ENCODE measurements at regions not wholly inside any gene's neighbourhood (a gene's known extent, or its start where the extent isn't known, plus 50 kb on each side); places are given as distances from the start of the nearest gene placed in this dataset.

GRCh38 chr15:87151202-87151748 lies 1071.6 kb downstream of the AGBL1 start:
- CTCF ChIA-PET (ENCODE audit: partially characterized antibody): interaction anchor here (0.7 to 1.1 kb wide), 2 partner anchors 19 to 34 kb away, joined by 3 read pairs; no protein-coding TSS in a partner anchor
- Histone ChIP-seq H3K23me2 (ENCODE audit: low read depth, low read length) (no peaks in the 10 kb centered on the region), H2BK5ac (ENCODE audit: low read depth, low read length) (no peak overlapping the region), H2BK20ac (ENCODE audit: low read length) (no peak overlapping the region), H3K27ac (ENCODE audit: low read depth, low read length) (no peak overlapping the region), H3K4me2 (ENCODE audit: insufficient read depth in 1 of 2, low read depth in 2 of 2, low read length in 2 of 2) (no peak overlapping the region), H2BK12ac (ENCODE audit: low read depth, low read length) (no peak overlapping the region), H3K9ac (replicated peaks in 1 of 4; ENCODE audit: extremely low read depth in 1 of 4, low read depth in 3 of 4, low read length in 3 of 4) (no peak overlapping the region), H3K9me3 (ENCODE audit: insufficient read depth in 2 of 2, low read depth in 1 of 2, low read length in 1 of 2) (no peaks in the 10 kb centered on the region), H4K5ac (ENCODE audit: insufficient read length, low read depth, low read length) (no peak overlapping the region), H3K56ac (replicated peaks; ENCODE audit: insufficient read length, low read depth, low read length) (no peak overlapping the region), H2BK15ac (ENCODE audit: low read length) (no peak overlapping the region), H4K91ac (replicated peaks; ENCODE audit: insufficient read length, low read length) (no peak overlapping the region), H3K79me2 (ENCODE audit: control insufficient read depth in 1 of 2, insufficient read depth in 2 of 2, low read length in 2 of 2) (no peaks in the 10 kb centered on the region), H4K8ac (ENCODE audit: extremely low read depth, insufficient read depth, low read length) (no peak overlapping the region), H3K36me3 (ENCODE audit: control insufficient read depth in 2 of 4, insufficient read depth in 4 of 4, low read length in 3 of 4) (no peaks in the 10 kb centered on the region), H3K27me3 (replicated peaks in 1 of 4; ENCODE audit: control insufficient read depth in 3 of 4, extremely low read depth in 1 of 4, insufficient read depth in 3 of 4, low read length in 3 of 4) (no peaks in the 10 kb centered on the region), H3K14ac (ENCODE audit: insufficient read length) (no peak overlapping the region), H3K18ac (ENCODE audit: extremely low read depth, low read length) (no peak overlapping the region), H2AK5ac (ENCODE audit: low read depth, low read length) (no peak overlapping the region), H4K20me1 (replicated peaks in 1 of 2; ENCODE audit: control insufficient read depth in 1 of 2, insufficient read depth in 2 of 2, low read length in 2 of 2) (no peaks in the 10 kb centered on the region), H3K4me3 (ENCODE audit: extremely low read depth in 1 of 4, insufficient read depth in 2 of 4, low read depth in 3 of 4, low read length in 4 of 4) (no peak overlapping the region), H3K4ac (replicated peaks; ENCODE audit: insufficient read length, low read depth, low read length) (no peak overlapping the region), H2AFZ (ENCODE audit: low read length) (no peak overlapping the region), H3K23ac (ENCODE audit: insufficient read length) (no peak overlapping the region), H3K79me1 (ENCODE audit: low read depth, low read length) (no peaks in the 10 kb centered on the region), H3K4me1 (replicated peaks in 1 of 4; ENCODE audit: control insufficient read depth in 3 of 4, insufficient read depth in 4 of 4, low read length in 3 of 4) (no peaks in the 10 kb centered on the region), H2BK120ac (replicated peaks; ENCODE audit: low read depth, low read length) (no peak overlapping the region)
- FAIRE-seq: no peak
- POLR2A ChIA-PET (ENCODE audit: partially characterized antibody): no interaction called here
- no peak for DNase-seq (ENCODE audit: low read depth in 1 of 2, low spot score in 2 of 2)
- 92% methylated on average over 2 of the region's 2 CpGs; no CpG with 5 or more reads in 1 of the 2 experiments for WGBS, 2 experiments (ENCODE audit: extremely low coverage in 1 of 2, insufficient coverage in 1 of 2, insufficient read length in 1 of 2, insufficient replicate concordance in 2 of 2, low coverage in 1 of 2, low lambda C conversion rate in 2 of 2, missing lambda C conversion rate in 1 of 2)
- TF ChIP-seq EP300 (IDR thresholded peaks at IDR 0.05; ENCODE audit: borderline replicate concordance in 1 of 2, low read depth in 2 of 2, low read length in 2 of 2) (no peak), CHD1 (IDR thresholded peaks at IDR 0.05; ENCODE audit: low read depth, low read length) (no peak), SP2 (IDR thresholded peaks at IDR 0.05; ENCODE audit: low read length) (no peak), SIN3A (conservative IDR thresholded peaks at IDR 0.05 in 1 of 2, IDR thresholded peaks at IDR 0.05 in 1 of 2; ENCODE audit: low read depth in 1 of 2, low read length in 2 of 2) (no peak), SRF (IDR thresholded peaks at IDR 0.05; ENCODE audit: low read depth, low read length) (no peak), TEAD4 (IDR thresholded peaks at IDR 0.05; ENCODE audit: low read depth, low read length) (no peak), RFX5 (IDR thresholded peaks at IDR 0.05; ENCODE audit: borderline replicate concordance, low read depth, low read length) (no peak), ASH2L (IDR thresholded peaks at IDR 0.05; ENCODE audit: low read length) (no peak), SP4 (IDR thresholded peaks at IDR 0.05; ENCODE audit: low read length) (no peak), JUND (IDR thresholded peaks at IDR 0.05; ENCODE audit: low read length) (no peak), CTCF (IDR thresholded peaks at IDR 0.05; ENCODE audit: control extremely low read depth in 1 of 3, insufficient read depth in 1 of 3, low read depth in 1 of 3, low read length in 3 of 3) (no peak), CBX5 (IDR thresholded peaks at IDR 0.05; ENCODE audit: low read depth, low read length) (no peak)
